ENCODE measurements at regions not wholly inside any gene's neighbourhood (a gene's known extent, or its start where the extent isn't known, plus 50 kb on each side); places are given as distances from the start of the nearest gene placed in this dataset. TPM values are rescaled to one million over a fixed set of nuclear protein-coding genes. Genes with fewer than 3 reads are reported as not detected.

DNA sequence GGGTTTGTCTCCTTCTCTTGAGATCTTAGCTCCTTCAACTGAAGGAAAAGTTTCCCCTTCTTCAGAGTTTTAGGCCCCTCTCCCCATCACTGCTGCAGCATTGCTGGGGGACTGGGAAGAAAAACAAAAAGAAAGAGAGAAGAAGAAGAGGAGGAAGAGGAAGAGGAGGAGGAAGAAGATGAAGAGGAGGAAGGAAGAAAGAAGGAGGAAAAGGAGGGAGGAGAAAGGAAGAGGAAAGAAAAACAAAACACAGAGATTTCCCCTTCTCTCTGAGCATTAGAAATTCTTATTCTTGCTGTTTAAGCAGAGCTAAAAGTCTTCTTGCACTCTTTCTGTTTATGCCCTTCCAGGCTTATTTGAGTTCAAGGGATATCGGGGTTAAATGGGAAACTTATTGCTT lies 219.8 kb upstream of the AMIGO2 start:
- no peak for DNase-seq
- TF ChIP-seq POLR2A (IDR thresholded peaks at IDR 0.05): no peak
- no peak for TF ChIP-seq CTCF (IDR thresholded peaks at IDR 0.05)
- Histone ChIP-seq H3K36me3 (no peaks in the 10 kb centered on the region), H3K27ac (no peak overlapping the region), H3K27me3 (no peaks in the 10 kb centered on the region), H3K4me1 (no peaks in the 10 kb centered on the region), H3K4me3 (replicated peaks in 1 of 3) (no peak overlapping the region), H3K9me3 (no peaks in the 10 kb centered on the region)
- 82 to 87% methylated on average over 1 of the region's 1 CpG for WGBS, 2 donors
- intact Hi-C loops (cut with DNase I): no loop called here

DNA sequence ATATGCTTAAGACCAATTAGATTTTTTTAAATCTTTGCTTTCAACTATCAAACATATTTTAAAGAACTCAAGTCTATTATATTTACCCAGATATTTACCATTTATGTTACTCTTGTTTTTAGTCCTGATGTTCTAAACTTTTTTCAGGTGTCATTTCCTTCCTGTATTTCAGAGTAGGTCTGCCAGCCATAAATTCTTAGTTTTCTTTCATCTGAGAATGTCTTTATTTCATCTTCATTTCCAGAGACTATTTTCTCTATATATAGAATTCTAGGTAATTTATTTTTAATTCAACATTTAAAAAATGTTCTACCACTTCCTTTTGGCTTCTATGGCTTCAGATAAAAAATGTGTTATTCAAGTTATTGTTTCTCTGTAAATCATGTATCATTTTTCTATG lies 218.2 kb upstream of the AMIGO2 start:
- Histone ChIP-seq H3K27ac (no peak overlapping the region), H3K9me3 (no peaks in the 10 kb centered on the region), H3K4me3 (replicated peaks in 1 of 3) (no peak overlapping the region), H3K27me3 (no peaks in the 10 kb centered on the region), H3K36me3 (no peaks in the 10 kb centered on the region), H3K4me1 (no peaks in the 10 kb centered on the region)
- intact Hi-C loops (cut with DNase I): no loop called here
- TF ChIP-seq CTCF (IDR thresholded peaks at IDR 0.05) (no peak), POLR2A (IDR thresholded peaks at IDR 0.05) (no peak)
- DNase-seq: no peak

DNA sequence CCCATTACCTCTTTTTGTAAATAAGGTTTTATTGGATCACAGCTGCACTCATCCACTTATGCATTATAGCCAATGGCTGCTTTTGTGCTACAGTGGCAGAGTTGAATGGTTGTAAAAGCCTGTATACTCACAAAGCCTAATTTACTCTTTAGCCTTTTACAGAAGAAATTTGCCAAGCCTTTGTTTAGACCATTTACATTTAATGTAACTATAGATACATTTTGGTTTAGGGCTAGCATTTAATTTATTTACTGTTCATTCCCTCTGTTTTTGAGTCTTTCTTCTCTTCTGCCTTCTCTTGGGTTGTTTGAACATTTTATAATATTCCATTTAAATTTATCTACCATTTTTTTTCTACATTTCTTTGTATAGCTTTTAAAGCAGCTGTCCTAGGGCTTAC lies 217.1 kb upstream of the AMIGO2 start:
- TF ChIP-seq CTCF (IDR thresholded peaks at IDR 0.05): no peak
- no peak for TF ChIP-seq POLR2A (IDR thresholded peaks at IDR 0.05)
- no peaks in the 10 kb centered on the region for H3K36me3 ChIP-seq

DNA sequence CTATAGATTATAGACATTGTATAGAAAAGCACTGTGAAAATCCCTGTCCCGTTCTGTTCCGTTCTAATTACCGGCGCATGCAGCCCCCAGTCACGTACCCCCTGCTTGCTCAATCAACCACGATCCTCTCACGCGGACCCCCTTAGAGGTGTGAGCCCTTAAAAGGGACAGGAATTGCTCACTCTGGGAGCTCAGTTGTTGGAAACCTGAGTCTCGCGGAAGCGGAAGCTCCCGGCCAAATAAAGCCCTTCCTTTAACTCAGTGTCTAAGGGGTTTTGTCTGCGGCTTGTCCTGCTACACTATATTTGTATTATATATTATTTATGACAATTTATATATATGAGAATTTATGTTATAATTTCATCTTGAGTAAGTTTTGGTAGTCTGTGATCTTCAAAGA lies 213.6 kb upstream of the AMIGO2 start:
- intact Hi-C loops (cut with DNase I): no loop called here
- Histone ChIP-seq H3K4me3 (replicated peaks in 1 of 3) (no peak overlapping the region), H3K9me3 (no peaks in the 10 kb centered on the region), H3K27ac (no peak overlapping the region), H3K36me3 (no peaks in the 10 kb centered on the region), H3K4me1 (no peaks in the 10 kb centered on the region), H3K27me3 (no peaks in the 10 kb centered on the region)
- no peak for TF ChIP-seq POLR2A (IDR thresholded peaks at IDR 0.05)
- no peak for TF ChIP-seq CTCF (IDR thresholded peaks at IDR 0.05)
- 91 to 92% methylated on average over 13 of the region's 13 CpGs for WGBS, 2 donors
- DNase-seq: no peak

More for the DNA sequence above, 217.1 kb upstream of the AMIGO2 start:
- no peak overlapping the region for H3K27ac ChIP-seq
- intact Hi-C loops (cut with DNase I): no loop called here
- H3K27me3 ChIP-seq: no peaks in the 10 kb centered on the region
- no peaks in the 10 kb centered on the region for H3K9me3 ChIP-seq
- H3K4me1 ChIP-seq: no peaks in the 10 kb centered on the region
- H3K4me3 ChIP-seq (replicated peaks in 1 of 3): no peak overlapping the region
- no peak for DNase-seq

- Histone ChIP-seq H3K27ac (no peak overlapping the region), H3K36me3 (no peaks in the 10 kb centered on the region), H3K4me3 (replicated peaks in 1 of 3) (no peak overlapping the region), H3K27me3 (no peaks in the 10 kb centered on the region), H3K4me1 (no peaks in the 10 kb centered on the region), H3K9me3 (no peaks in the 10 kb centered on the region)
- intact Hi-C loops (cut with DNase I): no loop called here
- no peak for DNase-seq
- no peak for TF ChIP-seq CTCF (IDR thresholded peaks at IDR 0.05)
- TF ChIP-seq POLR2A (IDR thresholded peaks at IDR 0.05): no peak
- 69 to 71% methylated on average over 3 of the region's 3 CpGs for WGBS, 2 donors
Measured at GRCh38 chr12:47286676-47287075, 206.9 kb upstream of the AMIGO2 start.

Small RNAs in the stretch of these regions (microRNA-seq; reads per million reads assigned to microRNA genes)
- gene MIR4494: not detected

Small RNAs in the stretch of these regions (small RNA-seq; reads per million reads assigned to genes)
- gene AC004486.1 (not detected), gene MIR4494 (not detected), gene RF00264 (not detected)
